ENCODE measurements at regions not wholly inside any gene's neighbourhood (a gene's known extent, or its start where the extent isn't known, plus 50 kb on each side); places are given as distances from the start of the nearest gene placed in this dataset.

- Histone ChIP-seq H3K79me2 (replicated peaks; ENCODE audit: insufficient read depth, low read length) (no peaks in the 10 kb centered on the region), H3K9ac (ENCODE audit: low read length) (no peak overlapping the region), H3K9me3 (ENCODE audit: low read length) (no peaks in the 10 kb centered on the region), H3K9me2 (ENCODE audit: insufficient read depth, low read length) (no peaks in the 10 kb centered on the region), H3K27me3 (ENCODE audit: insufficient read depth, low read depth, low read length) (no peaks in the 10 kb centered on the region), H3K4me3 (ENCODE audit: low read length) (no peak overlapping the region), H3K27ac (ENCODE audit: low read length) (no peak overlapping the region), H4K20me1 (ENCODE audit: insufficient read depth) (no peaks in the 10 kb centered on the region), H3F3A (ENCODE audit: insufficient read depth, low read length, poor library complexity, severe bottlenecking) (no peaks in the 10 kb centered on the region), H2AFZ (ENCODE audit: low read depth, low read length) (no peak overlapping the region), H3K4me2 (ENCODE audit: low read length) (no peak overlapping the region), H3K36me3 (ENCODE audit: insufficient read depth, low read length) (no peaks in the 10 kb centered on the region)
- TF ChIP-seq CTCF (IDR thresholded peaks at IDR 0.05; ENCODE audit: poor library complexity, severe bottlenecking) (no peak), EZH2 (IDR thresholded peaks at IDR 0.05; ENCODE audit: borderline replicate concordance, insufficient read depth, low read length, poor library complexity, severe bottlenecking) (no peak), EP300 (conservative IDR thresholded peaks at IDR 0.05; ENCODE audit: poor library complexity, severe bottlenecking) (no peak)
These were observed 201.3 kb upstream of the TPM1 start for GRCh38 chr15:62841269-62841628.

GRCh38 chr15:62841891-62842559 is 200.5 kb upstream of the TPM1 start:
- H3K4me3 ChIP-seq (ENCODE audit: low read length), result no peak overlapping the region
- no peaks in the 10 kb centered on the region for H4K20me1 ChIP-seq (ENCODE audit: insufficient read depth)
- H3K9me3 ChIP-seq (ENCODE audit: low read length), result no peaks in the 10 kb centered on the region
- H3K79me2 ChIP-seq (replicated peaks; ENCODE audit: insufficient read depth, low read length), result no peaks in the 10 kb centered on the region
- H3K27me3 ChIP-seq (ENCODE audit: insufficient read depth, low read depth, low read length), result no peaks in the 10 kb centered on the region
- no peak overlapping the region for H3K4me2 ChIP-seq (ENCODE audit: low read length)
- no peak overlapping the region for H3K9ac ChIP-seq (ENCODE audit: low read length)
- H3F3A ChIP-seq (ENCODE audit: insufficient read depth, low read length, poor library complexity, severe bottlenecking), result no peaks in the 10 kb centered on the region
- H3K27ac ChIP-seq (ENCODE audit: low read length), result no peak overlapping the region
- no peak overlapping the region for H2AFZ ChIP-seq (ENCODE audit: low read depth, low read length)
- H3K9me2 ChIP-seq (ENCODE audit: insufficient read depth, low read length), result no peaks in the 10 kb centered on the region
- H3K36me3 ChIP-seq (ENCODE audit: insufficient read depth, low read length), result no peaks in the 10 kb centered on the region
- TF ChIP-seq MXI1 (conservative IDR thresholded peaks at IDR 0.05; ENCODE audit: poor library complexity, severe bottlenecking) (no peak), POLR2AphosphoS5 (IDR thresholded peaks at IDR 0.05) (no peak), RAD21 (conservative IDR thresholded peaks at IDR 0.05) (no peak), CTCF (IDR thresholded peaks at IDR 0.05; ENCODE audit: poor library complexity, severe bottlenecking) (no peak), TAF1 (IDR thresholded peaks at IDR 0.05; ENCODE audit: low read depth) (no peak), SMC3 (conservative IDR thresholded peaks at IDR 0.05; ENCODE audit: poor library complexity) (no peak), EZH2 (IDR thresholded peaks at IDR 0.05; ENCODE audit: borderline replicate concordance, insufficient read depth, low read length, poor library complexity, severe bottlenecking) (no peak), REST (IDR thresholded peaks at IDR 0.05; ENCODE audit: borderline replicate concordance) (no peak), EP300 (conservative IDR thresholded peaks at IDR 0.05; ENCODE audit: poor library complexity, severe bottlenecking) (no peak)
